8988T (cell line): ENCODE measurements at regions not wholly inside any gene's neighbourhood (a gene's known extent, or its start where the extent isn't known, plus 50 kb on each side); places are given as distances from the start of the nearest gene placed in this dataset.

ENCODE experiments used
- DNase-seq: peaks from one replicate; pipeline ENCODE4 v3.0.0; 2011

- DNase-seq = no peak
Observed at GRCh38 chr10:117720931-117721835, 178.6 kb downstream of the EMX2 start.

- DNase-seq = no peak
Observed at GRCh38 chr10:117721873-117722272, 179.3 kb downstream of the EMX2 start.

DNA sequence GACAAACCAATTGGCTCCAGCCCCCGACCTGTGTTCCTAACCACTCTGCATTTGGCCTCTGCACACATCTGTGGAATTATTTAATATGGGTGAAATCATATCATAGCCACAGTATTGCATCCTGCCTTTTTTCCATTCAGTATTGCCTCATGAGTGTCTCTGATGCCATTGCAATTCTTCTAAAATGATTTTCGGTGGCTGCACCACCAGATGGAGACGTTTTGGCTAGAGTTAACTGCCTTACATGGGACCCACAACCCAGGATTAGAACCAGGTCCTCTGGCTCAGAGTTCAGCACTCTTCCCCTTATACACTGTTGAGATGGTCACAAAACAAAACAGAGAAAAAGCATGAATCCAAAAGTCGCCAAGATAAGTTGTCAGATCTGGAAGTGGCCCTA, 180.8 kb downstream of the EMX2 start:
- no peak for DNase-seq

DNA sequence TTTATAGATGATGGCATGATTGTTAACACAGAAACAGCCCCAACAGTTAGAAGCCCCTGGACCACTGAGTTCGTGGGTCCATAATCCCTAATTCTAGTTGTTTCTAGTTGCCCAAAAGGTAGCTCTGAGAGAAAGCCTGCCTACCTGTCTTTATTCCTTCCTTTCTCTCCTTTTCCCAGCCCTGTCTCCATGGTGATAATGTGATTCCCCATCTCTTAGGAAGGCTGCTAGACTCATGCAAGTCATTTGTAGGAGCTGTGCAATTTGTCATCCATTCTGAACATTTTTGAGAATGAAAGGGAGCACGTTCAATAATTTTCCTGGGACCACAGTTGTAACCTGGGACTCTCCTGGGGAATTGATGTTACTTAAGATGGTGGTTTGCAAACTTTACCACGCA, 183.4 kb downstream of the EMX2 start:
- no peak for DNase-seq

GRCh38 chr10:117726596-117727295, 184.2 kb downstream of the EMX2 start:
- no peak for DNase-seq

DNA sequence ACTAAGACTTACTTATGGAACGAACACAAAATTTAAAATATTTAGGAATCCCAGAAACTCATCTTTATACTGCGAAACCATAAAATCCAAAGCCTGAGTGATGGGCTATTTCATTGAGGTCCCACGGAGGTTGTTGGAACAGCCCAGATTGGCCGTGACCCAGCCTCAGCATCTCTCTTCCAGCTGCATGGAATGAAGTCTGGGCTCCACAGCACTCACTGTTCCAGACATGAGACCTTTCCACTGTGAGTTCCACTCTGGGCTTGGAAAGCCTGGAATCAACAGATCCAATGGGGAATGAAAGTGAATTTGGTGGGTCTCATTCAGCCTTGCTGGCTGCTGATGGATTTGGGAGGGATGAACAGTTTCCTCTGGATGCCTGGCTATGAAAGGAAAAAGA, 184.9 kb downstream of the EMX2 start:
- DNase-seq = no peak

GRCh38 chr10:117728087-117728486, 185.5 kb downstream of the EMX2 start:
- no peak for DNase-seq

GRCh38 chr10:117729156-117729555, 186.6 kb downstream of the EMX2 start:
- DNase-seq = no peak

- no peak for DNase-seq
Observed at GRCh38 chr10:117731121-117731791, 188.7 kb downstream of the EMX2 start.

DNA sequence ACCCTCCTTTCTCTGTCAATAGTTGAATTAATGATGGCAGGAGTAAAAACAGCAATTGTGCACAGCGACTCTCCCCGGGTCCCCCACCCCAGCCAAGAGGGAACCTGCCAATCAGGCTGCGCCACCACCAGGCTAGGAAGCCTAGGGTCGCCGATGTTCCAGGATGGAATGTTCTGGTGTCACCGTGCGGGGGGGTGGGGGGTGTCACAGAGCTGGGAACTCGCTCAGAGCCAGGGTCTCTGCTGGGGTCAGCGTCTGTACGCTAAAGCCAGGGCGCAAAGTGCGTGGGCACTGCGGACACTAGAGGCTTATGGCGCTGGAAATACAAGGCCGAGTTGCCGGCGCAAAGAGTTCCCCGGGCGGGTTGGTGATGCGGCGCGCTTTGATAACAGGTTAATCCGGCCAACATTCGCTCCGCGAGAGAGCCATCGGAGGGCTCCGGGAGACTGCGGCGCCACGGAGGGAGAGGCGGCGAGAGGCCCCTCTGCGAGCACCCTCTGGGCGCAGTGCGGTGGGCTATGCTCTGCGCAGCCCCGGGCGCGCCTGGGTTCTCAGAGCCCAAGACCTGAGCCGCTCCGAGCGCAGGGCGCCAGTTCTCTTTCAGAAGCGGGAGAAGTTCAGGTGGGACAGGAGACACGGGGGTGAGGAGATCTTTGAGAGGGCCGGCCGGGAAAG, 192.3 kb downstream of the EMX2 start:
- no peak for DNase-seq

DNA sequence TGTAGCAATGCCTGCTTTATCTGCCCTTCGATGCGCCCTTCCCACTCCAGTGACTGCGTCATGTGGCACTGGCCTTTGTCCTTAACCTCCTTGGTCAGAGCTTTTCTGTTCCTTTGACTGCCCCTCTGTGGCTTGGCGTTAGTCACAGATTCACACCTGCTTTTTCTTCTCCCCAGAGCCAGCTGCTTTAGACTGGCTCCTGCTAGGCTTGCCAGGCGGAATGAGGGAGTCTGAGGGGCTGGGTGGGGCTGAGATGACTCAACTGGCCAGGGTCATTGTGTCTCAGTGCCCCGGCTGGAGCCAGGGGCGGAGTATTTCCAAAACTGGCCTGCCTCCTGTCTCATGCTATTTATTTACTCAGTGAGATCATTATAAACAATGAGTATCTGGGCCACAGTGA, 194.1 kb downstream of the EMX2 start:
- no peak for DNase-seq

GRCh38 chr10:117740088-117740487, 197.5 kb downstream of the EMX2 start:
- DNase-seq = no peak

DNA sequence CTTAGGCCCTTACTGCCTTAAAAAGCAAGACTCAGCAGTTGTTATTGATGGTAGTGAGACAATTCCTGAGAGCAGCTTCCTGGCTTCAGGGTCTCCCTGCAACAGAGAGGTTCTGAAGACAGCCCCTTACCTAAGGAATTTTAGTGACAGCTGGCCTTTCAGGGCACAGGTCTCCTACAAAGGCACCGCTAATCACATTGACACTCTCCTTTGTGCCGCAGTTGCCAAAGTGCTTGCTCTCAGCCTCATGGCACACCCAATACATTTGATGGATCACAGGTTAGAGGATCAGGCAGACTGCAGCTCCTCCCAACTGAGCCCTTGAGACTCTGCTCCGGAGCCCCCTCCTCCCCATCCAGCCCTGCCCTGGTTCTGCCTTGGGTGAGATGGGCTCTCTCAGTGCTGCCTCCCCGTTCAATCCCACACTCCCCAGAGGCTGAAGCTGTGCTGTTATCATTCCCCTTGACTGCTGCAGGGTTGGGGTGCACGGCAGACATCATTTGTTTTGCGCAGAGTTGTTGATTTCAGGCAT, 198.2 kb downstream of the EMX2 start:
- no peak for DNase-seq

GRCh38 chr10:117741524-117741923, 199.0 kb downstream of the EMX2 start:
- no peak for DNase-seq

DNA sequence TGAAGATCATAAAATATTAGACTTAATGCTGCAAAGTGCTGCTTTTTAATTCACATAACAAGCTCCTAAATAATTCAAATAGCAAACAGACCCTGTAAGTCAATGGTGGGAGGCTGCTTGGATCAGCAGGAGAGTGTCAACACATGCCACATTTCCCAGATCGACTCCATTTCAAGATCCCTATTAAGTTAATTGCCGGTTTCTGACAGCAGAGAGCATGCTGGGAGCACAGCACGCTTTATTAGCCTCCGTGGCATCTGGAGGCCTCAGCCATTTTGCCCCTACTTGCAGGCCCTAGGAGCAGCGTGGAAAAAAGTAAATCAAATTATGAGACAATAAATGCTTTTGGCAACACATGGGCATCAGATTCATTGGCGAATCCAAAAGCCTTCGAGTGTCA, 201.0 kb downstream of the EMX2 start:
- DNase-seq = no peak

DNA sequence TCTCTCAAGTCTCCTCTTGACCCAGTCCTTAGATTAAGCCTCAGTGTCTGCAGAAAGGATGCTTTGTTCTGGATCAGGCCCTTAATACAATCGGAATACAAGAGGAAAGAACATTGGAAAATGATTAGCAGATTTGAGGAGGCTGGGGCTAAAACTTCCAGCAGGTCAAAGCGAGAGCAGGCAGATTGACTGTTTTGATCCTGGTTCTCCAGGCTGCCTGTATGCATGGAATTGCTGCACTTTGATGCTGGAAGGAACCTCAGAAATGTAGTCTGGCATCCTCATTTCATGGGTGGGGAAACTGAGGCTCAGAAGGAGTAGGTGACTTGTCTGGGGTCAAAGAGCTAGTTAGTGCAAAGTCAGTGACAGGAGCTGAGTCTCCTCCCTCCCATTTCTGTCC, 202.8 kb downstream of the EMX2 start:
- no peak for DNase-seq

DNA sequence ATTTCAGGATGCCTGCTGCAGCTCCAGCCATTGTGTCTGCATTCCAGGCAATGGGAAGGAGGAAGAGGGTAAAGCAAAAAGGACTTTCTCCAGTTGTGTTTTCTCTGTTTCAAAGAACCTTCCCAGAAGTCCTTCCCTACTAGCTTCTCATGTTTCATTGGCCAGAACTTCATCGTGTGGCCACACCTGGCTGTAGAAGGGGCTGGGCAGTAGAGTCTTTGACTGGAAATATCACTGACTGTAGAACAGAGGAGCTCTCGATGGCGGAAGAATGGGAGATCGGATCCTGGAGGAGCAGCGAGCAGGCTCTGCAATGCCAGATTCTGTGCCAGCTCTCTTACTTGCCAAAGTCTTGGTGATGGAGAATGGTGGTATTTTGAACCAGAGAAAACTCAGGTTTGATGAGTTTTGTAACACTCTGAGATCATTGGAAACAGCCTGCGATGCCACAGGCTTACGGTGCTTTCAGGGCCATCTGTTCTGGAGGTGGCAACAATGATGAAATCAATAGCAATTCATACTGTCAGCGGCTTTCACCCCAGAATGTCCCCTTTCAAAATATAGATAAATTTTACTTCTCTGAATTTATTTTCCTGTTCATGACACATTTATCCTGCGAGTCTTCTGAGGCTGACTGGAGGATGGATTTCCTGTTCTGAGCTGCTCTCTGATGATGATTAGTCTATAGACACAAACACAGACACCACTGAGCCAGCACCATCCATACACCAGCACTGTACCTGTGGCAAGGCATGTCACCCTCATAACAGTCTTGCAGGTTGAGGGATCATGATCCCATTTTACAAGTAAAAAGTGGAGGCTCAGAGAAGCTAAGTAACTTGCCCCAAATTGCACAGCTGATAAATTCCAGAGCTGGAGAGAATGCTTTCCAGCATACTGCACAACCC, 204.2 kb downstream of the EMX2 start:
- no peak for DNase-seq

- DNase-seq = no peak
Observed at GRCh38 chr10:117747636-117748035, 205.1 kb downstream of the EMX2 start.

DNA sequence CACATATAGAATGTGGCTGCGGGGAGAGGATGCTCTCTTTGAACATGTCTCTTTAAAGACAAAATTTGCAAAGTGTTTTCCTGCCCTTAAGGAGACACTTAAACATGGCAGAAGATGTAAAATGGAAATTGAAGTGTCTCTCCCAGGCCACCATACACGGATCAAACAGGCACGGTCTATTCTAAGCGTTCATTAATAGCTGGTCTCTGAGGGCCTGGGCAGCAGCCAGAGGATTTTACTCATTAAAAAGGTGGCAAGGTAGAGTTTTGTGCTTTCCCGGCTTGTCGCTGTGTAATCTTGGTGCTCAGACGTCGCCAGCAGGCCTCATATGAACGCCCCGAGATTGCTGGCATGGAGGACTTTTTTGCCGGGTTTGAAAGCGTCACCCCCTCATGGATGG, 205.5 kb downstream of the EMX2 start:
- no peak for DNase-seq

DNA sequence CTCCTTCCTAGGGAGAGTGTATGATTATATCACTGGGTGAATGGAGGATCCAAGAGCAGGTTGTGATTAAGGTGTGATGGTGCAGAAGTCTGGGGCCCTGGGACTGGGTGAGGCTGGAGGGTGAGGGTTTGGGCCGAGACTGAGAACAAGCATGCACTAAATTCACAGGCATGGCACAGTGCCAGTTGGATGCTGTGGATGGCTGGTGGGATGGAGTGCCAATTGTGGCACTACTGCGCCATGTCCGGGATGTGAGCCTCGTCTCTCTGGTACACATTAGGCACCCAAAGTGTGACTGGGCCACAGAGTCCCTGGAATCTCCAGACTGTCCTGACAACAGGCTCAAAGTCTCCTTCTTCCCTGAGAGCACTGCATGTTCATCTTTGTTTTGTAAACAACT, 208.1 kb downstream of the EMX2 start:
- DNase-seq = no peak

DNA sequence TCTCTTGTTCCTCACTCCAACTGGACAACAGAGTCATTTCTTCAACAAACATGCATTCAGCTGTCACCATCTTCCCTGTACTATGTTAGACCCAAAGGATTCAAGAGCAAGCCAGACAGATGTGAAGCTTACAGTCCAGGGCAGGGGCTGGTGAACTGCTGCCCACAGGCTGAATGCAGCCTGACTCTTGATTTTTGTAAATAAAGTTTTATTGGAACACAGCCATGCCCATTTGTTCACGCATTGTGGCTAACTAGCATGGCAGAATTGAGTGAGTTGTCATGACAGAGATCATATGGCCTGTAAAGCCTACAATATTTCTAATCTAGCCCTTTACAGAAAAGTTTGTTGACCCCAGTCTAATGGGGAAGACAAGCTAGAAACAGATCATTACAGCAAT, 208.7 kb downstream of the EMX2 start:
- DNase-seq = no peak

DNA sequence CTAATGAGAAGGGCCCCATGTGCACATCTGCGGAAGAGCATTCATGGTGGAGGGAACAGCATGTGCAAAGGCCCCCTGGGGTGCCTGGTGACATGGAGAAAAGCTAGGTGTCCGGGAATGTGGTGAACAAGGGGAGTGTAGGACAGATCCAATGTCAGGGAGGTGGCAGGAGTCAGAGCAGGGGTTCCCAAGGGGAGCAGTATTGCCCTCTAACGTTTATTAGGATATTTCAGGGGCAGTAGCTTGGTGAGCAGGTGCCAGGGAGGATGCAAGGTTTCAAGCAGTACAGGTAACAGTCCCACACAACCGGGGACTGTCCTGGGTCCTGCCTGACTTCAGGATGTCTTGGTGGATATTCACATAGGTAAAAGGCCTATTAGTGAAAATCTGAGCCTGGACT, 209.6 kb downstream of the EMX2 start:
- no peak for DNase-seq
